Transverse colon (tissue), 4 donors: ENCODE measurements at regions not wholly inside any gene's neighbourhood (a gene's known extent, or its start where the extent isn't known, plus 50 kb on each side); places are given as distances from the start of the nearest gene placed in this dataset.

Source experiments
- POLR2AphosphoS5 ChIP-seq, 3 donors: sonication (generic); formaldehyde crosslinking; IDR thresholded peaks; one replicate each; pipeline ENCODE4 v1.6.1; 2016; ENCODE audit warnings: antibody characterized with exemption in 3 of 3
- TF ChIP-seq, protein P1 (sequence below), 5 experiments: fragments of 200-600 bp in 3 of 5; fragments of 450-650 bp in 2 of 5; sonication (generic) in 3 of 5; IDR thresholded peaks; 1 replicate in 2 of 5; 2 replicates in 3 of 5; pipeline ENCODE4 v1.5.1; 2016 to 2017; ENCODE audit warnings: antibody characterized with exemption in 5 of 5, inconsistent platforms in 3 of 5, mild to moderate bottlenecking in 2 of 5, moderate library complexity in 1 of 5

DNA sequence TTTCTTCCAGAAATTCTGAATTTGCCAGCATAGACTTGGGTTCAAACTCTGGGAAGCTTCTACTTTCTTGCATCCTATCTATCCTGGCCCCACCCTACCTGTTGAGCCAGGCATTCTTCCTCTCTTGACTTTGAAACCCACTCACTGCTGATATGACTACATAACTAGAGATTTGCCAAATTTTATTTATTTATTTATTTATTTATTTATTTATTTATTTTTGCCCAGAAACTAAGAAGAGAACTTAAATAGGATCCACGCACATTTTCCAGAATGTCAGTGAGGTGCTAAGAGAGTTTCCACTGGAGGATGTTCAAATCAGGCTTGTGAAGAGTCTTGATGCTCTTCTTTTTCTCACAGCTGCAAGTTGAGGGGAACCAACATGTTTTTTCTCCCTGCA, 487.8 kb upstream of the PODXL start:
- TF ChIP-seq, protein P1, sequence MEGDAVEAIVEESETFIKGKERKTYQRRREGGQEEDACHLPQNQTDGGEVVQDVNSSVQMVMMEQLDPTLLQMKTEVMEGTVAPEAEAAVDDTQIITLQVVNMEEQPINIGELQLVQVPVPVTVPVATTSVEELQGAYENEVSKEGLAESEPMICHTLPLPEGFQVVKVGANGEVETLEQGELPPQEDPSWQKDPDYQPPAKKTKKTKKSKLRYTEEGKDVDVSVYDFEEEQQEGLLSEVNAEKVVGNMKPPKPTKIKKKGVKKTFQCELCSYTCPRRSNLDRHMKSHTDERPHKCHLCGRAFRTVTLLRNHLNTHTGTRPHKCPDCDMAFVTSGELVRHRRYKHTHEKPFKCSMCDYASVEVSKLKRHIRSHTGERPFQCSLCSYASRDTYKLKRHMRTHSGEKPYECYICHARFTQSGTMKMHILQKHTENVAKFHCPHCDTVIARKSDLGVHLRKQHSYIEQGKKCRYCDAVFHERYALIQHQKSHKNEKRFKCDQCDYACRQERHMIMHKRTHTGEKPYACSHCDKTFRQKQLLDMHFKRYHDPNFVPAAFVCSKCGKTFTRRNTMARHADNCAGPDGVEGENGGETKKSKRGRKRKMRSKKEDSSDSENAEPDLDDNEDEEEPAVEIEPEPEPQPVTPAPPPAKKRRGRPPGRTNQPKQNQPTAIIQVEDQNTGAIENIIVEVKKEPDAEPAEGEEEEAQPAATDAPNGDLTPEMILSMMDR (IDR thresholded peaks at IDR 0.05), result no peak
- no peak for TF ChIP-seq POLR2AphosphoS5 (IDR thresholded peaks at IDR 0.05)
